ENCODE measurements at regions not wholly inside any gene's neighbourhood (a gene's known extent, or its start where the extent isn't known, plus 50 kb on each side); places are given as distances from the start of the nearest gene placed in this dataset.

- DNase-seq (ENCODE audit: low read depth): no peak
- H3K4me3 ChIP-seq (ENCODE audit: low read depth, low read length): no peak overlapping the region
- TF ChIP-seq CTCF (IDR thresholded peaks at IDR 0.05; ENCODE audit: insufficient read depth, low read depth, low read length, missing control alignments): no peak
These were observed 282.4 kb upstream of the ZNF462 start for GRCh38 chr9:106580546-106580945.

- H3K4me3 ChIP-seq (ENCODE audit: low read depth, low read length): no peak overlapping the region
- no peak for TF ChIP-seq CTCF (IDR thresholded peaks at IDR 0.05; ENCODE audit: insufficient read depth, low read depth, low read length, missing control alignments)
- no peak for DNase-seq (ENCODE audit: low read depth)
These were observed 281.0 kb upstream of the ZNF462 start for GRCh38 chr9:106581973-106582372.

DNA sequence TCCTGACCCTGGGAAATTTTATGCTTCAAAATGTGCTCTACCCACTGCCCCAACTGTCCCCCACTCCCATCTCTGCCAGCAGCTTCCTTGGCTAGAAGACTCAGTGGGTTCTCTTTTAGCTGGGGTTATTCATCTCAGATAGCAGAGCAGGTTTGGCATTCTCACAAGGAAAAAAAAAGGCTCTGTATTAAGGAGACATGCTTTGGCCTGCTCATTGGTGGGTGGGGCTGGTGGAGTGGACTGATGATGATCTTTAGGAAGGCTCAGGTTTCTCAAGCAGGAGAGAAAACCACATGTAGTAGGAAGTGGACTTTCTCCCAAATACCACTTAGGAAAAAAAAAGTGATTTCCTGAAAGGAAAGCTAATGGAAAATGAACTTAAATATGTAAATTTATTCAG, 279.2 kb upstream of the ZNF462 start:
- TF ChIP-seq CTCF (IDR thresholded peaks at IDR 0.05; ENCODE audit: insufficient read depth, low read depth, low read length, missing control alignments): no peak
- no peak overlapping the region for H3K4me3 ChIP-seq (ENCODE audit: low read depth, low read length)
- no peak for DNase-seq (ENCODE audit: low read depth)

DNA sequence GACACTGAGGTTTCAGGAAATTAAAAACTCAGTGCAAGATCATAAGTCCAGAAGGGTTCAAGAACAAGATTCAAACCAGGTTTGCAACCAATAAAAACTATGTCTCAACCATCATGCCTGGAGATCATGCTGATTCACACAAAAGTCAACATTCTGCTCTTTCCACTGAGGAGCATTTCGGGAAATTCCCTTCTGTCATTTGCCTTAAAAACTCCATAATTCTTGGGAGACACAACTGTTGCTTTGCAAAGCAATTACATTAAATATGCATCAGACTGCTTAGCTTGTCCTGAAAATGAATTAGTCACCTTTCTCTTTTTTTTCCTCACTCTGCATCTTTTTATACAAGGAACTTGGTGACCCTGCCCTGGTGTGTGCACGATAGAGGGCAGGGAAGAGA, 275.9 kb upstream of the ZNF462 start:
- TF ChIP-seq CTCF (IDR thresholded peaks at IDR 0.05; ENCODE audit: insufficient read depth, low read depth, low read length, missing control alignments): no peak
- no peak for DNase-seq (ENCODE audit: low read depth)
- no peak overlapping the region for H3K4me3 ChIP-seq (ENCODE audit: low read depth, low read length)

DNA sequence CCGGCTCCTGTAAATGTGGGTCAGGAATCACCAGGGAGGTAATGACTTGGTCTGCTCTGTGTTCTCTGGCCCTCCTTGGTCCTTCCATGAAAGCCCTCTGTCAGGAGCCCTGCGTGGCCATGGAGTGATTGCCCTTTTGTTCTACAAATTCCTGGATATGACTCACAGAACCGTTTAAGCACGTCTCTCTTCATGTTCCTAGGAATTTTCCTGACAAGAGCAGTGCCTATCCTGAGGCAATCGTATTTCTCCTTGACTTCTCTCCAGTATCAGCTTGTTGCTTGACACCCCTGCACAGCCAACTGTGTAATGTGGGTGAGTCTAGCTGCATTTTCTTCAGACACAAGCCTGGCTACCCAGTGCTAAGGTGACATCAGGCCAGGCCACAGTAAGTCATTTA, 274.3 kb upstream of the ZNF462 start:
- TF ChIP-seq CTCF (IDR thresholded peaks at IDR 0.05; ENCODE audit: insufficient read depth, low read depth, low read length, missing control alignments): no peak
- no peak overlapping the region for H3K4me3 ChIP-seq (ENCODE audit: low read depth, low read length)
- DNase-seq (ENCODE audit: low read depth): no peak

- TF ChIP-seq CTCF (IDR thresholded peaks at IDR 0.05; ENCODE audit: insufficient read depth, low read depth, low read length, missing control alignments): no peak
- H3K4me3 ChIP-seq (ENCODE audit: low read depth, low read length): no peak overlapping the region
- no peak for DNase-seq (ENCODE audit: low read depth)
These were observed 272.0 kb upstream of the ZNF462 start for GRCh38 chr9:106590759-106591505.

DNA sequence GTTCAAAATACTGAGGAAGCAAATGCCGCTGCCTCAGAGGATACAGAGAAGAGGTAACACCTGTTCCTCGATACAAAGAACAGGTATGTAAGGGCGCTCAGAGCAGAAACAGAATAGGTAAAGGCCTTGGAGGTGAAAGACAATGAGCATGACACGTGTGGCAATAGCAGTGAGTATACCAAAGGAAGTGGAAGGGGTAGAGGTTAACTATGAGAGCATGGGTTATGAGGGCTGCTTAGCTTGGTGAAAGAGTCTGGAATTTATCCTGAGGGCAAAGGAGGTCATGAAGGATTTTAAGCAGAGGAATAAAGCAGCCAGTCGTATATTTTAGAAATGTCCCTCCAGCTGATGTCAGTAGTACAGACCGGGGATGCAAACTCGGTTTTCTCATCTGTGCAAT, 269.8 kb upstream of the ZNF462 start:
- no peak for DNase-seq (ENCODE audit: low read depth)
- H3K4me3 ChIP-seq (ENCODE audit: low read depth, low read length): no peak overlapping the region
- TF ChIP-seq CTCF (IDR thresholded peaks at IDR 0.05; ENCODE audit: insufficient read depth, low read depth, low read length, missing control alignments): no peak

Data from GM12865 (cell line).